Epithelial cell of esophagus (primary cell): ENCODE measurements at regions not wholly inside any gene's neighbourhood (a gene's known extent, or its start where the extent isn't known, plus 50 kb on each side); places are given as distances from the start of the nearest gene placed in this dataset.

Experiments
- DNase-seq: peaks from one replicate; pipeline ENCODE4 v3.0.0; 2010; ENCODE audit warnings: low read depth
- H3K4me3 ChIP-seq: 2 replicates; pipeline ENCODE4 v1.5.1; 2011; ENCODE audit warnings: mild to moderate bottlenecking, low read length, control low read depth
- CTCF ChIP-seq: IDR thresholded peaks from 2 replicates; pipeline ENCODE4 v1.5.1; 2011; ENCODE audit warnings: low read depth, mild to moderate bottlenecking, low read length, control low read depth, inconsistent platforms; ENCODE audit not compliant: insufficient read depth; ENCODE audit errors: missing control alignments

GRCh38 chr11:8811571-8811970, 99.4 kb upstream of the AKIP1 start:
- no peak for TF ChIP-seq CTCF
- DNase-seq: no peak
- H3K4me3 ChIP-seq: no peak overlapping the region

- peak; percentile 42 for DNase-seq
- H3K4me3 ChIP-seq: no peak overlapping the region
- no peak for TF ChIP-seq CTCF
Measured at GRCh38 chr11:8812438-8812837, 98.6 kb upstream of the AKIP1 start.

GRCh38 chr11:8813658-8814057, 97.3 kb upstream of the AKIP1 start:
- H3K4me3 ChIP-seq: no peak overlapping the region

GRCh38 chr11:8814209-8814922, 96.6 kb upstream of the AKIP1 start:
- TF ChIP-seq CTCF: no peak
- H3K4me3 ChIP-seq: no peak overlapping the region
- DNase-seq: peak; percentile 97

More at GRCh38 chr11:8813658-8814057, 97.3 kb upstream of the AKIP1 start:
- peak; percentile 81 for TF ChIP-seq CTCF
- DNase-seq: peak; percentile 87

GRCh38 chr11:8814923-8815240, 96.1 kb upstream of the AKIP1 start:
- no peak for TF ChIP-seq CTCF
- no peak overlapping the region for H3K4me3 ChIP-seq
- no peak for DNase-seq

- no peak for DNase-seq
- H3K4me3 ChIP-seq: no peak overlapping the region
- no peak for TF ChIP-seq CTCF
Measured at GRCh38 chr11:8818421-8818820, 92.6 kb upstream of the AKIP1 start.

DNA sequence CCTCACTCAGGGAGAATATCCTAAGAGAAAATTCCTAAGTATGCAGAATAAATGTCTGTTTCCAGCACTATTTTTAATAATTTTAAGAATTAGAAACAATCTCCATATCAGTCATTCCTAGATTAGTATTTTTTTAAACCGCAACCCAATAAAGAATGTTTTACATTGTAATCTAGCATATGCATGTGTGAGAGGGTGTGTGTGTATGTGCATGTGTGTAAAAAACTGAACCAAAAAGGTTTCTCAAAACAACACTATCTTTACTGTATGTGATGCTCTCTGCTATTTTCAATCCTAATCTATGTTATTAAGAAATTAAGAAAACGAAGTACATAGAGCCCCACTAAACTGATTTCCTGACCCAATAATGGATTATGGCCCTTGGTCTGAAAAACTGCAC, 90.6 kb upstream of the AKIP1 start:
- no peak for TF ChIP-seq CTCF
- no peak overlapping the region for H3K4me3 ChIP-seq
- no peak for DNase-seq
